GM23338 (cell line): ENCODE measurements at regions not wholly inside any gene's neighbourhood (a gene's known extent, or its start where the extent isn't known, plus 50 kb on each side); places are given as distances from the start of the nearest gene placed in this dataset.

Experiments
- ATAC-seq: fragments of 200-7000 bp; cut with Tn5 transposase; 3 replicates; pipeline ENCODE4 v1.9.1; 2020
- DNase-seq: peaks from one replicate; pipeline ENCODE4 v3.0.0-alpha.2; 2015; ENCODE audit warnings: low spot score
- H2AFZ ChIP-seq: fragments of 200-600 bp; sonication (generic); 2 replicates; pipeline ENCODE4 v1.8.0; 2016; ENCODE audit warnings: antibody characterized with exemption, mild to moderate bottlenecking, moderate library complexity
- H3F3A ChIP-seq: fragments of 200-600 bp; sonication (generic); replicated peaks from 2 replicates; pipeline ENCODE4 v1.8.0; 2017; ENCODE audit warnings: antibody characterized with exemption, mixed run types, low read depth
- H3K27ac ChIP-seq: fragments of 200-600 bp; sonication (generic); 2 replicates; pipeline ENCODE4 v1.6.1; 2016; ENCODE audit warnings: low read depth
- H3K27me3 ChIP-seq: fragments of 200-600 bp; sonication (generic); 2 replicates; pipeline ENCODE4 v1.8.0; 2016; ENCODE audit warnings: mild to moderate bottlenecking, mixed run types, moderate library complexity; ENCODE audit not compliant: insufficient read depth
- H3K36me3 ChIP-seq: fragments of 200-600 bp; sonication (generic); 2 replicates; pipeline ENCODE4 v1.8.0; 2016; ENCODE audit warnings: mild to moderate bottlenecking; ENCODE audit not compliant: insufficient read depth
- H3K4me1 ChIP-seq: fragments of 200-600 bp; sonication (generic); 2 replicates; pipeline ENCODE4 v1.8.0; 2016; ENCODE audit warnings: mild to moderate bottlenecking, moderate library complexity; ENCODE audit not compliant: insufficient read depth
- H3K4me2 ChIP-seq: fragments of 200-600 bp; sonication (generic); 2 replicates; pipeline ENCODE4 v1.7.1; 2017; ENCODE audit warnings: mixed run types
- H3K4me3 ChIP-seq: fragments of 200-600 bp; sonication (generic); 2 replicates; pipeline ENCODE4 v1.6.1; 2016; ENCODE audit warnings: mixed run types
- H3K79me2 ChIP-seq: fragments of 200-600 bp; sonication (generic); replicated peaks from 2 replicates; pipeline ENCODE4 v1.8.0; 2017; ENCODE audit warnings: mild to moderate bottlenecking; ENCODE audit not compliant: insufficient read depth
- H3K9me2 ChIP-seq: fragments of 200-600 bp; sonication (generic); 2 replicates; pipeline ENCODE4 v1.8.0; 2017; ENCODE audit not compliant: insufficient read depth
- H4K20me1 ChIP-seq: fragments of 200-600 bp; sonication (generic); replicated peaks from 2 replicates; pipeline ENCODE4 v1.8.0; 2017; ENCODE audit warnings: mild to moderate bottlenecking; ENCODE audit not compliant: insufficient read depth
- H3K27ac Mint-ChIP-seq: 2 replicates; pipeline ENCODE4 v1.8.0; 2020; ENCODE audit warnings: inconsistent platforms, mild to moderate bottlenecking, moderate library complexity, mixed read lengths
- H3K27me3 Mint-ChIP-seq: 3 replicates; pipeline ENCODE4 v1.8.0; 2022; ENCODE audit warnings: low read depth, mild to moderate bottlenecking, moderate library complexity, mixed read lengths, inconsistent platforms; ENCODE audit not compliant: insufficient read depth, poor library complexity
- H3K36me3 Mint-ChIP-seq: 3 replicates; pipeline ENCODE4 v1.8.0; 2021; ENCODE audit warnings: low read depth, mild to moderate bottlenecking, inconsistent platforms, moderate library complexity, mixed read lengths
- H3K4me1 Mint-ChIP-seq: 3 replicates; pipeline ENCODE4 v1.8.0; 2020; ENCODE audit warnings: mild to moderate bottlenecking, inconsistent platforms, mixed read lengths
- H3K4me3 Mint-ChIP-seq: 3 replicates; pipeline ENCODE4 v1.8.0; 2021; ENCODE audit warnings: moderate library complexity, mild to moderate bottlenecking, inconsistent platforms, mixed read lengths
- H3K9me3 Mint-ChIP-seq: 3 replicates; pipeline ENCODE4 v1.8.0; 2020; ENCODE audit warnings: moderate library complexity, mild to moderate bottlenecking, inconsistent platforms, mixed read lengths
- CTCF ChIP-seq, 2 experiments: fragments of 200-600 bp in 1 of 2; sonication (generic) in 1 of 2; conservative IDR thresholded peaks; 2 replicates each; pipeline versions ENCODE4 v1.5.1 to v1.6.1; 2016 to 2017; ENCODE audit warnings: antibody characterized with exemption in 2 of 2, low read depth in 2 of 2, mild to moderate bottlenecking in 2 of 2, moderate library complexity in 1 of 2
- ETS1 ChIP-seq: IDR thresholded peaks from 2 replicates; pipeline ENCODE4 v1.6.1; 2016; ENCODE audit warnings: antibody characterized with exemption
- EZH2 ChIP-seq: fragments of 200-600 bp; sonication (generic); IDR thresholded peaks from one replicate; pipeline ENCODE4 v1.8.0; 2017; ENCODE audit warnings: antibody characterized with exemption, mild to moderate bottlenecking, low read depth; ENCODE audit not compliant: unreplicated experiment
- EZH2phosphoT487 ChIP-seq: fragments of 200-600 bp; sonication (generic); IDR thresholded peaks from one replicate; pipeline ENCODE4 v1.8.1; 2018; ENCODE audit warnings: antibody characterized with exemption; ENCODE audit not compliant: unreplicated experiment
- JUNB ChIP-seq: IDR thresholded peaks from one replicate; pipeline ENCODE4 v1.6.1; 2016; ENCODE audit warnings: antibody characterized with exemption; ENCODE audit not compliant: unreplicated experiment
- NANOG ChIP-seq: IDR thresholded peaks from 2 replicates; pipeline ENCODE4 v1.6.1; 2016; ENCODE audit warnings: antibody characterized with exemption, borderline replicate concordance
- POLR2AphosphoS5 ChIP-seq: IDR thresholded peaks from 2 replicates; pipeline ENCODE4 v1.6.1; 2016; ENCODE audit warnings: antibody characterized with exemption, low read depth
- STAT1 ChIP-seq: IDR thresholded peaks from one replicate; pipeline ENCODE4 v1.6.1; 2016; ENCODE audit warnings: antibody characterized with exemption; ENCODE audit not compliant: unreplicated experiment
- ZNF114 ChIP-seq: fragments of 250-450 bp; sonication (Bioruptor Pico); IDR thresholded peaks from 2 replicates; pipeline ENCODE4 v1.5.0; 2020; ENCODE audit warnings: mild to moderate bottlenecking, moderate library complexity
- ZNF331 ChIP-seq: fragments of 250-450 bp; sonication (Bioruptor Pico); IDR thresholded peaks from 2 replicates; pipeline ENCODE4 v1.5.0; 2020; ENCODE audit warnings: low read depth, mild to moderate bottlenecking, moderate library complexity
- ZNF462 ChIP-seq: fragments of 250-450 bp; sonication (Bioruptor Pico); IDR thresholded peaks from 2 replicates; pipeline ENCODE4 v1.5.0; 2020; ENCODE audit warnings: mild to moderate bottlenecking, moderate library complexity

- Histone ChIP-seq H3K27me3 (no peaks in the 10 kb centered on the region), H3F3A (no peaks in the 10 kb centered on the region), H3K36me3 (no peaks in the 10 kb centered on the region), H3K9me2 (no peaks in the 10 kb centered on the region), H3K79me2 (no peaks in the 10 kb centered on the region), H4K20me1 (no peaks in the 10 kb centered on the region), H3K4me2 (no peak overlapping the region), H3K4me3 (no peak overlapping the region), H3K4me1 (no peaks in the 10 kb centered on the region; the same call in 1 of the 2 replicates), H3K27ac (no peak overlapping the region), H2AFZ (no peak overlapping the region)
- ATAC-seq: no peak
- no peak for DNase-seq
- Mint-ChIP-seq H3K4me1 (peaks cover 4% of the 10 kb centered on the region; the same call in 2 of the 3 replicates), H3K27ac (no peak overlapping the region), H3K27me3 (peaks cover 19% of the 10 kb centered on the region), H3K36me3 (no peaks in the 10 kb centered on the region), H3K4me3 (no peak overlapping the region), H3K9me3 (no peaks in the 10 kb centered on the region)
- TF ChIP-seq STAT1: no peak
Measured at GRCh38 chr17:77894126-77894956, 64.2 kb upstream of the TNRC6C start.

- Histone ChIP-seq H4K20me1 (no peaks in the 10 kb centered on the region), H3K79me2 (no peaks in the 10 kb centered on the region), H3K27ac (no peak overlapping the region), H3K36me3 (no peaks in the 10 kb centered on the region), H3K4me2 (no peak overlapping the region), H3K4me3 (no peak overlapping the region), H2AFZ (no peak overlapping the region), H3K27me3 (no peaks in the 10 kb centered on the region), H3F3A (no peaks in the 10 kb centered on the region), H3K4me1 (no peaks in the 10 kb centered on the region; the same call in 1 of the 2 replicates), H3K9me2 (0 out of 2 replicates have a peak, but pooled peaks cover 4% of the 10 kb centered on the region)
- Mint-ChIP-seq H3K4me3 (no peak overlapping the region), H3K9me3 (no peaks in the 10 kb centered on the region), H3K27me3 (peaks cover 9% of the 10 kb centered on the region), H3K4me1 (peaks cover 6% of the 10 kb centered on the region; the same call in 2 of the 3 replicates), H3K36me3 (no peaks in the 10 kb centered on the region), H3K27ac (no peak overlapping the region)
- no peak for ATAC-seq
- no peak for DNase-seq
- no peak for TF ChIP-seq ETS1
- no peak for TF ChIP-seq STAT1
- TF ChIP-seq ZNF114: no peak
- TF ChIP-seq ZNF331 (CRISPR knock-in tag): no peak
- no peak for TF ChIP-seq ZNF462
- no peak for TF ChIP-seq CTCF (conservative IDR thresholded peaks at IDR 0.05; ENCODE audit: low read depth in 2 of 2)
- TF ChIP-seq JUNB: no peak
- no peak for TF ChIP-seq POLR2AphosphoS5
- TF ChIP-seq EZH2: no peak
- no peak for TF ChIP-seq NANOG
- no peak for TF ChIP-seq EZH2phosphoT487
Measured at GRCh38 chr17:77897741-77898301, 60.7 kb upstream of the TNRC6C start.
